HG03066 (cell line): ENCODE measurements at regions not wholly inside any gene's neighbourhood (a gene's known extent, or its start where the extent isn't known, plus 50 kb on each side); places are given as distances from the start of the nearest gene placed in this dataset.

Experiments used
- ATAC-seq: cut with Tn5 transposase; IDR thresholded peaks from one replicate; pipeline ENCODE4 v1.9.1; 2021; ENCODE audit warnings: low read depth; ENCODE audit not compliant: unreplicated experiment

- no peak for ATAC-seq
These were observed 855.0 kb downstream of the BCL11B start for GRCh38 chr14:98417001-98417400.

- no peak for ATAC-seq
These were observed 843.5 kb downstream of the BCL11B start for GRCh38 chr14:98428483-98428994.

GRCh38 chr14:98433436-98433835, 838.6 kb downstream of the BCL11B start:
- ATAC-seq: no peak

- no peak for ATAC-seq
These were observed 834.9 kb downstream of the BCL11B start for GRCh38 chr14:98437113-98437512.

GRCh38 chr14:98444077-98444476, 827.9 kb downstream of the BCL11B start:
- no peak for ATAC-seq

GRCh38 chr14:98445718-98446117, 826.3 kb downstream of the BCL11B start:
- ATAC-seq: no peak

GRCh38 chr14:98446508-98446907, 825.5 kb downstream of the BCL11B start:
- no peak for ATAC-seq

- ATAC-seq: no peak
These were observed 815.8 kb downstream of the BCL11B start for GRCh38 chr14:98456231-98456630.

- no peak for ATAC-seq
These were observed 813.3 kb downstream of the BCL11B start for GRCh38 chr14:98458702-98459101.

GRCh38 chr14:98462908-98463307, 809.1 kb downstream of the BCL11B start:
- ATAC-seq: no peak

- no peak for ATAC-seq
These were observed 805.2 kb downstream of the BCL11B start for GRCh38 chr14:98466807-98467206.

GRCh38 chr14:98470663-98471062, 801.3 kb downstream of the BCL11B start:
- ATAC-seq: no peak

- no peak for ATAC-seq
These were observed 797.1 kb downstream of the BCL11B start for GRCh38 chr14:98474900-98475299.

GRCh38 chr14:98477935-98478334, 794.1 kb downstream of the BCL11B start:
- no peak for ATAC-seq

- ATAC-seq: no peak
These were observed 782.9 kb downstream of the BCL11B start for GRCh38 chr14:98489115-98489514.

GRCh38 chr14:98494582-98494981, 777.4 kb downstream of the BCL11B start:
- no peak for ATAC-seq

GRCh38 chr14:98498019-98498885, 773.7 kb downstream of the BCL11B start:
- ATAC-seq: no peak

GRCh38 chr14:98501335-98501734, 770.7 kb downstream of the BCL11B start:
- no peak for ATAC-seq

- ATAC-seq: no peak
These were observed 770.2 kb downstream of the BCL11B start for GRCh38 chr14:98501836-98502235.

GRCh38 chr14:98503086-98503815, 768.7 kb downstream of the BCL11B start:
- no peak for ATAC-seq

- ATAC-seq: no peak
These were observed 764.7 kb downstream of the BCL11B start for GRCh38 chr14:98507264-98507663.

- no peak for ATAC-seq
These were observed 761.6 kb downstream of the BCL11B start for GRCh38 chr14:98510392-98510791.
